OCI-LY3 (cell line): ENCODE measurements at regions not wholly inside any gene's neighbourhood (a gene's known extent, or its start where the extent isn't known, plus 50 kb on each side); places are given as distances from the start of the nearest gene placed in this dataset.

Experiments used
- CTCF ChIP-seq: fragments of 200-600, 300-600 bp; sonication (generic); IDR thresholded peaks from 2 replicates; pipeline ENCODE4 v1.5.1; 2014; ENCODE audit warnings: antibody characterized with exemption, low read length, low read depth
- EZH2phosphoT487 ChIP-seq: fragments of 200-600 bp; shearing (Covaris generic); IDR thresholded peaks from 2 replicates; pipeline ENCODE4 v1.6.1; 2018; ENCODE audit warnings: antibody characterized with exemption, mixed run types, low read depth

- TF ChIP-seq CTCF (no peak), EZH2phosphoT487 (no peak)
Observed at GRCh38 chr15:93428150-93428549, 339.1 kb upstream of the RGMA start.
